ENCODE measurements at regions not wholly inside any gene's neighbourhood (a gene's known extent, or its start where the extent isn't known, plus 50 kb on each side); places are given as distances from the start of the nearest gene placed in this dataset.

DNA sequence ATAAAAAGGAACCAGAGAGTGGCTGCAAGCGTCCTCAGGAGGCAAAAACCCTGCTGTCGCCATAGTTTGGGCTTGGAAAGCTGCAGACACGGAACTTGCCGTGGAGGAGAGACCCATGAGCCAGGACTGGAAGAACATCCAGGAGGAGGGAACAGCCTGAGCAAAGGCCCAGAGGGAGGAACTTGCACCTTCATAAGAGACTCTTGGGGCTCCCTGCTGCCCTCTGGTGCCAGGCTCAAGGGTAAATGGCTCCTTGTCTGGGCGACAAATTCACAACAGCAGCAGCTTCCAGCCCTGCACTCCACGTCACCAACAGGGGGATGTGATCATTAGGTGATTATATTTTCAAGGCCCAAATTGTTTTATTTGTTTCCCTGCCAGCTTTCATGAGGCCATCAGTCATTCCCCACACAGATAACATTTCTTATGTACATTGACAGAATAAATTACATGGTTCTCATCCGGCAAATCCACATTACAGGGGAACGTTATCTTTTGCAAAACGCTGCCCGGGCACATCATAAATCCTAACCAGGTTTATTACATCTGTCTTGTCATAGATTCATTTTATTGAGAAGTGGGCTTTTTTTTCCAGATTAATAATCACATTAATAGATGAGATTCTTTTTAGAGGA lies 143.0 kb upstream of the GRIK3 start:
- H3K4me1 ChIP-seq (ENCODE audit: control insufficient read depth, extremely low read depth, insufficient read depth, low read length), result no peaks in the 10 kb centered on the region
- no peak for DNase-seq (ENCODE audit: low read depth in 2 of 2)
- no peak overlapping the region for H3K4me3 ChIP-seq (replicated peaks in 1 of 4; ENCODE audit: control extremely low read depth in 1 of 4, insufficient read depth in 1 of 4, low read depth in 3 of 4, low read length in 4 of 4)
- H3K79me2 ChIP-seq (ENCODE audit: control insufficient read depth, insufficient read depth, low read length), result no peaks in the 10 kb centered on the region
- no peaks in the 10 kb centered on the region for H3K9me3 ChIP-seq (ENCODE audit: control insufficient read depth, insufficient read depth, low read depth, low read length)
- no peak overlapping the region for H3K27ac ChIP-seq (ENCODE audit: insufficient read depth, low read length)
- H2AFZ ChIP-seq (ENCODE audit: low read length), result no peak overlapping the region
- no peak for TF ChIP-seq EZH2 (IDR thresholded peaks at IDR 0.05; ENCODE audit: low read length, missing control alignments)
- TF ChIP-seq, protein P1, sequence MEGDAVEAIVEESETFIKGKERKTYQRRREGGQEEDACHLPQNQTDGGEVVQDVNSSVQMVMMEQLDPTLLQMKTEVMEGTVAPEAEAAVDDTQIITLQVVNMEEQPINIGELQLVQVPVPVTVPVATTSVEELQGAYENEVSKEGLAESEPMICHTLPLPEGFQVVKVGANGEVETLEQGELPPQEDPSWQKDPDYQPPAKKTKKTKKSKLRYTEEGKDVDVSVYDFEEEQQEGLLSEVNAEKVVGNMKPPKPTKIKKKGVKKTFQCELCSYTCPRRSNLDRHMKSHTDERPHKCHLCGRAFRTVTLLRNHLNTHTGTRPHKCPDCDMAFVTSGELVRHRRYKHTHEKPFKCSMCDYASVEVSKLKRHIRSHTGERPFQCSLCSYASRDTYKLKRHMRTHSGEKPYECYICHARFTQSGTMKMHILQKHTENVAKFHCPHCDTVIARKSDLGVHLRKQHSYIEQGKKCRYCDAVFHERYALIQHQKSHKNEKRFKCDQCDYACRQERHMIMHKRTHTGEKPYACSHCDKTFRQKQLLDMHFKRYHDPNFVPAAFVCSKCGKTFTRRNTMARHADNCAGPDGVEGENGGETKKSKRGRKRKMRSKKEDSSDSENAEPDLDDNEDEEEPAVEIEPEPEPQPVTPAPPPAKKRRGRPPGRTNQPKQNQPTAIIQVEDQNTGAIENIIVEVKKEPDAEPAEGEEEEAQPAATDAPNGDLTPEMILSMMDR (conservative IDR thresholded peaks at IDR 0.05 in 1 of 2, IDR thresholded peaks at IDR 0.05 in 1 of 2; ENCODE audit: low read depth in 1 of 2, low read length in 2 of 2), result no peak
- H3K27me3 ChIP-seq (ENCODE audit: control insufficient read depth, insufficient read depth, low read length), result no peaks in the 10 kb centered on the region
- no peak overlapping the region for H3K9ac ChIP-seq (ENCODE audit: insufficient read depth, low read length)
- no peak overlapping the region for H3K4me2 ChIP-seq (ENCODE audit: extremely low read depth, insufficient read depth, low read length)
- H4K20me1 ChIP-seq (ENCODE audit: control insufficient read depth, extremely low read depth, insufficient read depth, low read length), result no peaks in the 10 kb centered on the region
- no peaks in the 10 kb centered on the region for H3K36me3 ChIP-seq (ENCODE audit: control insufficient read depth, insufficient read depth, low read length)

DNA sequence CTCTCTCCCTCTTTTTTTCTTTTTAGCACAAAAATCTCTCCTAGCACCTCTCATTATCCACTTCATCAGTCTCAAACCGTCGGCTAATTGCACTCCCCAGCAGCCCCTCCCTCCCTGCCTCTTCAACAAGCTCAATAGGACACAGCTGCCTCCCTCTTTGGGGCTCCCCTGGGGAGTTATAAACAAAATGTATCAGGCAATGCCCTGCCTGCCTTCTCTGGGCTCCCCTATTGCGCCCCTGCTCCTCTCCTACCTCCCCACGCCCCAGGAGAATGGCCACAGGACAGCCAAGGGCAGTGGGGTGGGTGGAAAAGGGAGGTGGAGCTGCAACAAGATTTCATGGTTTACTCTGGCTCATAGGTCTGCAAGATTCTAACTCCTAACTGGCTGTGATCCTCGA lies 147.1 kb upstream of the GRIK3 start:
- H3K36me3 ChIP-seq (ENCODE audit: control insufficient read depth, insufficient read depth, low read length), result no peaks in the 10 kb centered on the region
- H3K4me1 ChIP-seq (ENCODE audit: control insufficient read depth, extremely low read depth, insufficient read depth, low read length), result no peaks in the 10 kb centered on the region
- H4K20me1 ChIP-seq (ENCODE audit: control insufficient read depth, extremely low read depth, insufficient read depth, low read length), result no peaks in the 10 kb centered on the region
- H3K9me3 ChIP-seq (ENCODE audit: control insufficient read depth, insufficient read depth, low read depth, low read length), result no peaks in the 10 kb centered on the region
- no peaks in the 10 kb centered on the region for H3K79me2 ChIP-seq (ENCODE audit: control insufficient read depth, insufficient read depth, low read length)
- H3K4me3 ChIP-seq (replicated peaks in 1 of 4; ENCODE audit: control extremely low read depth in 1 of 4, insufficient read depth in 1 of 4, low read depth in 3 of 4, low read length in 4 of 4), result no peak overlapping the region
- H2AFZ ChIP-seq (ENCODE audit: low read length), result no peak overlapping the region
- DNase-seq (ENCODE audit: low read depth in 2 of 2), result no peak
- H3K9ac ChIP-seq (ENCODE audit: insufficient read depth, low read length), result no peak overlapping the region
- TF ChIP-seq, protein P1 (conservative IDR thresholded peaks at IDR 0.05 in 1 of 2, IDR thresholded peaks at IDR 0.05 in 1 of 2; ENCODE audit: low read depth in 1 of 2, low read length in 2 of 2), result no peak
- no peak for TF ChIP-seq EZH2 (IDR thresholded peaks at IDR 0.05; ENCODE audit: low read length, missing control alignments)
- H3K27me3 ChIP-seq (ENCODE audit: control insufficient read depth, insufficient read depth, low read length), result no peaks in the 10 kb centered on the region
- H3K4me2 ChIP-seq (ENCODE audit: extremely low read depth, insufficient read depth, low read length), result no peak overlapping the region
- H3K27ac ChIP-seq (ENCODE audit: insufficient read depth, low read length), result no peak overlapping the region

DNA sequence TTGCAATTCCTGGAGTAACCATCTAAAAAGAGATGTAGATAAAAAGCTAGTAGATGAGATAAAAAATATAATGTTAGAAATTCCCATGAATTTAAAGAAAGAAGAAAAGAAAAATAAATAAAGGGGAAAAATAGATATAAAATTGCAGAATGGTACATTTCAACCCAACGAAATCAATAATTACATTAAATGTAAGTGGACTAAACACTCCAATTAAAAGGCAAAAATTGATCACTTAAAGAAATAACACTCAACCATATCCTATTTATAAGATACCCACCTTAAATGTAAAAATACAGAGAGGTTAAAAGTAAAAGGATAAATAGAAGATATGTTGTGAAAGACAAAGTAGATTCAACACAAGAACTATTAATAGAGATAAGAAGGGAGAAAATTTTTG lies 150.5 kb upstream of the GRIK3 start:
- Histone ChIP-seq H2AFZ (ENCODE audit: low read length) (no peak overlapping the region), H3K27me3 (ENCODE audit: control insufficient read depth, insufficient read depth, low read length) (no peaks in the 10 kb centered on the region), H3K4me1 (ENCODE audit: control insufficient read depth, extremely low read depth, insufficient read depth, low read length) (no peaks in the 10 kb centered on the region), H3K9ac (ENCODE audit: insufficient read depth, low read length) (no peak overlapping the region), H3K4me3 (replicated peaks in 1 of 4; ENCODE audit: control extremely low read depth in 1 of 4, insufficient read depth in 1 of 4, low read depth in 3 of 4, low read length in 4 of 4) (no peak overlapping the region), H3K4me2 (ENCODE audit: extremely low read depth, insufficient read depth, low read length) (no peak overlapping the region), H3K9me3 (ENCODE audit: control insufficient read depth, insufficient read depth, low read depth, low read length) (no peaks in the 10 kb centered on the region), H4K20me1 (ENCODE audit: control insufficient read depth, extremely low read depth, insufficient read depth, low read length) (no peaks in the 10 kb centered on the region), H3K36me3 (ENCODE audit: control insufficient read depth, insufficient read depth, low read length) (no peaks in the 10 kb centered on the region), H3K79me2 (ENCODE audit: control insufficient read depth, insufficient read depth, low read length) (no peaks in the 10 kb centered on the region), H3K27ac (ENCODE audit: insufficient read depth, low read length) (no peak overlapping the region)
- no peak for DNase-seq (ENCODE audit: low read depth in 2 of 2)
- TF ChIP-seq EZH2 (IDR thresholded peaks at IDR 0.05; ENCODE audit: low read length, missing control alignments), result no peak
- TF ChIP-seq, protein P1 (conservative IDR thresholded peaks at IDR 0.05 in 1 of 2, IDR thresholded peaks at IDR 0.05 in 1 of 2; ENCODE audit: low read depth in 1 of 2, low read length in 2 of 2), result no peak

Data from fibroblast of lung (primary cell).